SH-SY5Y (cell line): ENCODE measurements at regions not wholly inside any gene's neighbourhood (a gene's known extent, or its start where the extent isn't known, plus 50 kb on each side); places are given as distances from the start of the nearest gene placed in this dataset.

Experiments used
- GATA2 ChIP-seq: IDR thresholded peaks from 2 replicates; pipeline ENCODE4 v1.6.1; 2011; ENCODE audit warnings: mild to moderate bottlenecking, low read depth, low read length
- GATA3 ChIP-seq: IDR thresholded peaks from 2 replicates; pipeline ENCODE4 v1.6.1; 2011; ENCODE audit warnings: low read depth, mild to moderate bottlenecking, low read length, moderate library complexity

- TF ChIP-seq GATA3 (no peak), GATA2 (no peak)
These were observed 98.1 kb downstream of the KLRB1 start for GRCh38 chr12:9509464-9510161.

GRCh38 chr12:9506746-9507145 is 101.0 kb downstream of the KLRB1 start:
- TF ChIP-seq GATA3 (no peak), GATA2 (no peak)

- TF ChIP-seq GATA3: no peak
- TF ChIP-seq GATA2: no peak
These were observed 143.3 kb downstream of the KLRB1 start for GRCh38 chr12:9464408-9464807.

GRCh38 chr12:9449181-9449580 is 158.5 kb downstream of the KLRB1 start:
- TF ChIP-seq GATA2 (no peak), GATA3 (no peak)

- TF ChIP-seq GATA2 (no peak), GATA3 (no peak)
These were observed 198.6 kb upstream of the PZP start for GRCh38 chr12:9406564-9407424.

- no peak for TF ChIP-seq GATA3
- TF ChIP-seq GATA2: no peak
These were observed 197.8 kb upstream of the PZP start for GRCh38 chr12:9405886-9406563.

GRCh38 chr12:9404469-9405260 is 196.5 kb upstream of the PZP start:
- no peak for TF ChIP-seq GATA2
- no peak for TF ChIP-seq GATA3

GRCh38 chr12:9404031-9404430 is 195.8 kb upstream of the PZP start:
- no peak for TF ChIP-seq GATA2
- no peak for TF ChIP-seq GATA3

GRCh38 chr12:9392842-9393241 is 184.6 kb upstream of the PZP start:
- TF ChIP-seq GATA2 (no peak), GATA3 (no peak)

- TF ChIP-seq GATA3 (no peak), GATA2 (no peak)
These were observed 183.6 kb upstream of the PZP start for GRCh38 chr12:9391815-9392214.

GRCh38 chr12:9390761-9391160 is 182.6 kb upstream of the PZP start:
- TF ChIP-seq GATA2: no peak
- no peak for TF ChIP-seq GATA3

- TF ChIP-seq GATA3 (no peak), GATA2 (no peak)
These were observed 181.6 kb upstream of the PZP start for GRCh38 chr12:9389796-9390195.

GRCh38 chr12:9388379-9388778 is 180.2 kb upstream of the PZP start:
- TF ChIP-seq GATA3 (no peak), GATA2 (no peak)

- no peak for TF ChIP-seq GATA3
- no peak for TF ChIP-seq GATA2
These were observed 179.3 kb upstream of the PZP start for GRCh38 chr12:9387450-9387849.
